ENCODE measurements at regions not wholly inside any gene's neighbourhood (a gene's known extent, or its start where the extent isn't known, plus 50 kb on each side); places are given as distances from the start of the nearest gene placed in this dataset.

DNA sequence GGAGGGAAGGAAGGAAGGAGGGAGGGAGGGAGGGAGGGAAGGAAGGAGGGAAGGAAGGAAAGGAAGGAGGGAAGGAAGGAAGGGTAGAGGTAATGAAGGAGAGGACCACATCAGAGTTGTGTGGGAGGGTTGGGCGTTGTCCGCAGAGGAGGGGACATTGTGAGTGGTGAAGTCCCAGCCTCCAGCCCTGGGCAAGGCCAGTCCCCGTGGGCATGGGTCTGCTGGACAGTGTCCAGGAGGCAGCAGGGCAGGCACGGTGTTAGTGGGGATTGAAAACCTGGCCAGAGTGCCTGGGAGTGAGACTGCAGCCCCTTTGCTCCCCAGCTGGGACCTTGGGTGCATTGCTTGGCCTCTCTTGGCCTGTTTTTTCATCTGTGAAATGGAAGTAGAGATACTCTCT is 1462.3 kb downstream of the BRD1 start:
- TF ChIP-seq, protein P1, sequence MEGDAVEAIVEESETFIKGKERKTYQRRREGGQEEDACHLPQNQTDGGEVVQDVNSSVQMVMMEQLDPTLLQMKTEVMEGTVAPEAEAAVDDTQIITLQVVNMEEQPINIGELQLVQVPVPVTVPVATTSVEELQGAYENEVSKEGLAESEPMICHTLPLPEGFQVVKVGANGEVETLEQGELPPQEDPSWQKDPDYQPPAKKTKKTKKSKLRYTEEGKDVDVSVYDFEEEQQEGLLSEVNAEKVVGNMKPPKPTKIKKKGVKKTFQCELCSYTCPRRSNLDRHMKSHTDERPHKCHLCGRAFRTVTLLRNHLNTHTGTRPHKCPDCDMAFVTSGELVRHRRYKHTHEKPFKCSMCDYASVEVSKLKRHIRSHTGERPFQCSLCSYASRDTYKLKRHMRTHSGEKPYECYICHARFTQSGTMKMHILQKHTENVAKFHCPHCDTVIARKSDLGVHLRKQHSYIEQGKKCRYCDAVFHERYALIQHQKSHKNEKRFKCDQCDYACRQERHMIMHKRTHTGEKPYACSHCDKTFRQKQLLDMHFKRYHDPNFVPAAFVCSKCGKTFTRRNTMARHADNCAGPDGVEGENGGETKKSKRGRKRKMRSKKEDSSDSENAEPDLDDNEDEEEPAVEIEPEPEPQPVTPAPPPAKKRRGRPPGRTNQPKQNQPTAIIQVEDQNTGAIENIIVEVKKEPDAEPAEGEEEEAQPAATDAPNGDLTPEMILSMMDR (IDR thresholded peaks at IDR 0.05; ENCODE audit: low read length), result no peak
- TF ChIP-seq EZH2 (optimal IDR thresholded peaks at IDR 0.05; ENCODE audit: low read depth, low read length), result no peak

Data from MM.1S (cell line).